Testis (tissue), 2 donors: ENCODE measurements at regions not wholly inside any gene's neighbourhood (a gene's known extent, or its start where the extent isn't known, plus 50 kb on each side); places are given as distances from the start of the nearest gene placed in this dataset.

Source experiments
- DNase-seq: peaks from one replicate; pipeline ENCODE4 v3.0.0-alpha.2; 2019
- H3K27ac ChIP-seq, 2 donors: fragments of 200-600 bp; sonication (generic); one replicate each; pipeline ENCODE4 v1.5.1; 2019
- H3K27me3 ChIP-seq: fragments of 200-600 bp; sonication (generic); one replicate; pipeline ENCODE4 v1.5.1; 2019
- H3K36me3 ChIP-seq: fragments of 200-600 bp; sonication (generic); one replicate; pipeline ENCODE4 v1.5.1; 2017; ENCODE audit warnings: low read depth; ENCODE audit errors: missing control alignments
- H3K4me1 ChIP-seq: fragments of 200-600 bp; sonication (generic); one replicate; pipeline ENCODE4 v1.5.1; 2019
- H3K4me3 ChIP-seq, 2 donors: fragments of 200-600 bp; sonication (generic); one replicate each; pipeline ENCODE4 v1.5.1; 2017 to 2019
- H3K9me3 ChIP-seq: fragments of 200-600 bp; sonication (generic); one replicate; pipeline ENCODE4 v1.5.1; 2017
- POLR2A ChIP-seq: fragments of 450-650 bp; IDR thresholded peaks from one replicate; pipeline ENCODE4 v1.6.1; 2017; ENCODE audit warnings: antibody characterized with exemption, mild to moderate bottlenecking, moderate library complexity
- WGBS, 2 donors: methylation state at CpG; one replicate each; pipeline ENCODE4 v1.1.5; 2018; 5-methylcytosine and 5-hydroxymethylcytosine counted together
- intact Hi-C: fragments of 100-400 bp; cut with DNase I; formaldehyde crosslinking; loops from one replicate; pipeline ENCODE4 v1.15.1; 2023; ENCODE audit warnings: low total_unique reads
- TF ChIP-seq, protein P1 (sequence below), 3 experiments: fragments of 450-650 bp in 2 of 3; fragments of 200-600 bp in 1 of 3; sonication (generic) in 1 of 3; IDR thresholded peaks; one replicate each; pipeline ENCODE4 v1.5.1; 2016 to 2019; ENCODE audit warnings: antibody characterized with exemption in 3 of 3, mild to moderate bottlenecking in 2 of 3, moderate library complexity in 1 of 3

GRCh38 chr4:156073976-156074375 is 120.3 kb upstream of the CTSO start:
- H3K9me3 ChIP-seq, result no peaks in the 10 kb centered on the region
- no peak overlapping the region for H3K4me3 ChIP-seq
- no peaks in the 10 kb centered on the region for H3K4me1 ChIP-seq
- H3K27ac ChIP-seq, result no peak overlapping the region
- TF ChIP-seq POLR2A, result no peak
- TF ChIP-seq, protein P1, sequence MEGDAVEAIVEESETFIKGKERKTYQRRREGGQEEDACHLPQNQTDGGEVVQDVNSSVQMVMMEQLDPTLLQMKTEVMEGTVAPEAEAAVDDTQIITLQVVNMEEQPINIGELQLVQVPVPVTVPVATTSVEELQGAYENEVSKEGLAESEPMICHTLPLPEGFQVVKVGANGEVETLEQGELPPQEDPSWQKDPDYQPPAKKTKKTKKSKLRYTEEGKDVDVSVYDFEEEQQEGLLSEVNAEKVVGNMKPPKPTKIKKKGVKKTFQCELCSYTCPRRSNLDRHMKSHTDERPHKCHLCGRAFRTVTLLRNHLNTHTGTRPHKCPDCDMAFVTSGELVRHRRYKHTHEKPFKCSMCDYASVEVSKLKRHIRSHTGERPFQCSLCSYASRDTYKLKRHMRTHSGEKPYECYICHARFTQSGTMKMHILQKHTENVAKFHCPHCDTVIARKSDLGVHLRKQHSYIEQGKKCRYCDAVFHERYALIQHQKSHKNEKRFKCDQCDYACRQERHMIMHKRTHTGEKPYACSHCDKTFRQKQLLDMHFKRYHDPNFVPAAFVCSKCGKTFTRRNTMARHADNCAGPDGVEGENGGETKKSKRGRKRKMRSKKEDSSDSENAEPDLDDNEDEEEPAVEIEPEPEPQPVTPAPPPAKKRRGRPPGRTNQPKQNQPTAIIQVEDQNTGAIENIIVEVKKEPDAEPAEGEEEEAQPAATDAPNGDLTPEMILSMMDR (IDR thresholded peaks at IDR 0.05), result no peak
- no peaks in the 10 kb centered on the region for H3K36me3 ChIP-seq
- WGBS, 2 donors, result 77 to 80% methylated on average over 2 of the region's 2 CpGs
- no peak for DNase-seq
- H3K27me3 ChIP-seq, result no peaks in the 10 kb centered on the region
- intact Hi-C loops, result no loop called here

- H3K36me3 ChIP-seq, result no peaks in the 10 kb centered on the region
- no peak overlapping the region for H3K27ac ChIP-seq
- TF ChIP-seq POLR2A, result no peak
- TF ChIP-seq, protein P1 (IDR thresholded peaks at IDR 0.05), result no peak
- no peaks in the 10 kb centered on the region for H3K4me1 ChIP-seq
- H3K4me3 ChIP-seq, result no peak overlapping the region
- H3K9me3 ChIP-seq, result no peaks in the 10 kb centered on the region
- no peak for DNase-seq
- intact Hi-C loops, result no loop called here
- WGBS, 2 donors, result 74 to 90% methylated on average over 3 of the region's 3 CpGs
- H3K27me3 ChIP-seq, result no peaks in the 10 kb centered on the region
These were observed 107.0 kb upstream of the CTSO start for GRCh38 chr4:156060661-156061060.

GRCh38 chr4:156053174-156053573 is 99.5 kb upstream of the CTSO start:
- TF ChIP-seq POLR2A, result no peak
- TF ChIP-seq, protein P1 (IDR thresholded peaks at IDR 0.05), result no peak
- Histone ChIP-seq H3K4me3 (no peak overlapping the region), H3K27ac (no peak overlapping the region), H3K36me3 (no peaks in the 10 kb centered on the region), H3K9me3 (no peaks in the 10 kb centered on the region), H3K4me1 (no peaks in the 10 kb centered on the region), H3K27me3 (no peaks in the 10 kb centered on the region)
- 73 to 81% methylated on average over 3 of the region's 3 CpGs for WGBS, 2 donors
- DNase-seq, result no peak
- intact Hi-C loops, result no loop called here

DNA sequence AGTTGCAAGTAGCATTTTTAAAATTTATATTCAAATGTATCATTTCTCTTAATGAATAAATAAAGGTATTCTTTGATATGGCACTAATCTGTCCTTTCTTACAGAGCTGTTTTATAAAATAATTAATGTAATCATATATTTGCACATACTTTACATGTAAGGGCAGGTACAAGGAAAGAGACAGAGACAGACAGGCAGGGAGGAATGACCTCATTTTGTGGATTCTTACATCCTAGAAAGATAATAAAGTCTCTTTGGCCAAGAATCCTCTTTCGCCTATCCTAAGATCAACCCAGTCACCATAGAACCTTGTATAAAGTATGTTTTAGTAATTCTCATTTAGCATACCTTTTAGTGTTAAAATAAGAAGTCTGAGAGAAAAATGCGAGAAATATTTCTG is 98.5 kb upstream of the CTSO start:
- Histone ChIP-seq H3K4me1 (no peaks in the 10 kb centered on the region), H3K27ac (no peak overlapping the region), H3K9me3 (no peaks in the 10 kb centered on the region), H3K27me3 (no peaks in the 10 kb centered on the region), H3K36me3 (no peaks in the 10 kb centered on the region), H3K4me3 (no peak overlapping the region)
- TF ChIP-seq, protein P1 (IDR thresholded peaks at IDR 0.05), result no peak
- no peak for TF ChIP-seq POLR2A
- 90 to 98% methylated on average over 2 of the region's 2 CpGs for WGBS, 2 donors
- intact Hi-C loops, result no loop called here
- no peak for DNase-seq

DNA sequence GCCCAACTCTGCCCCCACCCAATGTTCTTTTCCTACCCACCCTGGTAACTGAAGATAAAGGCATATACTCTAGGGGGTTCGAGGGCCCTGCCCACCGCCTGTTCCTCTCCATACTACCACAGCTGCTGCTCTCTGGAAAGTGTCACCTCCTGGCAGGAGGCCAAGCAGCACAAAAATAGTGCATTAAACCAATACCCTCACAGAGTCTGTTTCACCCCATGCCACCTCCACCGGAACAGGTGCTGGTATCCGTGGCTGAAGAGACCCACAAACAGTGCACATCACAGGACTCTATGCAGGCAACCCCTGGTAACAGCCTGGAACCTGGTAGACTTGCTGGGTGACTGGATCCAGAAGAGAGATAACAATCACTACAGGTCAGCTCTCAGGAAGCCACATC is 85.1 kb upstream of the CTSO start:
- intact Hi-C loops, result no loop called here
- WGBS, 2 donors, result 92 to 96% methylated on average over 4 of the region's 4 CpGs
- no peak for TF ChIP-seq POLR2A
- TF ChIP-seq, protein P1 (IDR thresholded peaks at IDR 0.05), result no peak

More for the DNA sequence above, 85.1 kb upstream of the CTSO start:
- no peaks in the 10 kb centered on the region for H3K9me3 ChIP-seq
- no peak overlapping the region for H3K27ac ChIP-seq
- H3K4me3 ChIP-seq, result no peak overlapping the region
- H3K27me3 ChIP-seq, result no peaks in the 10 kb centered on the region
- no peak for DNase-seq
- H3K36me3 ChIP-seq, result no peaks in the 10 kb centered on the region
- H3K4me1 ChIP-seq, result no peaks in the 10 kb centered on the region
